ENCODE measurements at regions not wholly inside any gene's neighbourhood (a gene's known extent, or its start where the extent isn't known, plus 50 kb on each side); places are given as distances from the start of the nearest gene placed in this dataset.

- no peak for TF ChIP-seq CTCF (IDR thresholded peaks at IDR 0.05)
- no peak for TF ChIP-seq CBFB (CRISPR knock-in tag; IDR thresholded peaks at IDR 0.05; ENCODE audit: low read depth)
- TF ChIP-seq SP1 (CRISPR knock-in tag; conservative IDR thresholded peaks at IDR 0.05) = no peak
- TF ChIP-seq USF2 (CRISPR knock-in tag; IDR thresholded peaks at IDR 0.05) = no peak
- TF ChIP-seq ATF3 (CRISPR knock-in tag; conservative IDR thresholded peaks at IDR 0.05) = no peak
- TF ChIP-seq PREB (CRISPR knock-in tag; IDR thresholded peaks at IDR 0.05; ENCODE audit: borderline replicate concordance) = no peak
- TF ChIP-seq FOXP1 (CRISPR knock-in tag; IDR thresholded peaks at IDR 0.05; ENCODE audit: borderline replicate concordance) = no peak
- TF ChIP-seq NR2C2 (CRISPR knock-in tag; IDR thresholded peaks at IDR 0.05) = no peak
- TF ChIP-seq NFE2L1 (CRISPR knock-in tag; IDR thresholded peaks at IDR 0.05) = no peak
- TF ChIP-seq ZNF512 (CRISPR knock-in tag; IDR thresholded peaks at IDR 0.05; ENCODE audit: borderline replicate concordance) = no peak
These were observed 780.3 kb downstream of the DTWD2 start for GRCh38 chr5:118208031-118208453.
